ENCODE measurements at regions not wholly inside any gene's neighbourhood (a gene's known extent, or its start where the extent isn't known, plus 50 kb on each side); places are given as distances from the start of the nearest gene placed in this dataset.
"Not testable (repeated sequence)": the region's sequence is repeated elsewhere in the genome, so short reads cannot be mapped to it uniquely, and the experiment has no call there.

GRCh38 chr16:21422824-21423223 lies 144.7 kb upstream of the CRYM start:
- not testable (repeated sequence) for DNase-seq (ENCODE audit: low read depth in 2 of 2)

- not testable (repeated sequence) for DNase-seq (ENCODE audit: low read depth in 2 of 2)
Measured at GRCh38 chr16:21404699-21405098, 126.6 kb upstream of the CRYM start.

DNA sequence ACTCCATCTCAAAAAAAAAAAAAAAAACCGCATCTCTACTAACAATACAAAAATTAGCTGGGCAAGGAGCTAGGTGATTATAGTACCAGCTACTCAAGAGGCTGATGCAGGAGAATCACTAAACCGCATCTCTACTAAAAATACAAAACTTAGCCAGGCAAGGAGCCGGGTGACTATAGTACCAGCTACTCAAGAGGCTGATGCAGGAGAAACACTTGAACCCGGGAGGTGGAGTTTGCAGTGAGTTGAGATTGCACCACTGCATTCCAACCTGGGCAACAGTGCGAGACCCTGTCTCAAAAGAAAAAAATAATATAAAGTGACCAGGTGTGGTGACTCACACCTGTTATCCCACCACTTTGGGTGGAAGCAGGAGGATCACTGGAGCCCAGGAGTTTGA lies 119.8 kb upstream of the CRYM start:
- DNase-seq (ENCODE audit: low read depth in 2 of 2) = not testable (repeated sequence)

DNA sequence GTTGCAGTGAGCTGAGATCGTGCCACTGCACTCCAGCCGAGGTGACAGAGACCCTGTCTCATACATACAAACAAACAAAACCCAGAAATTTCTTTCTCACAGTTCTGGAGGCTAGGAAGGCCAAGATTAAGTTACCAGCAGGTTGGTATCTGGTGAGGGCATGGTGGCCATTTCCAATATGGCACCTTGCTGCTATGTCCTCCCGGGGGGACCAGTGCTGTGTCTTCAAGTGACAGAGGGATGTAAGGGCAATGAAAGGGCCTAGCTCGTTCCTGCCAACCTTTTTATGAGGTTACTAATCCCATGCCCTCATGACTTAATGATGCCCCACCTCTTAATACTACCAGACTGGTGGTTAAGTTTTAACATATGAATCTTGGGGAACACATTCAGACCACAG lies 118.5 kb upstream of the CRYM start:
- not testable (repeated sequence) for DNase-seq (ENCODE audit: low read depth in 2 of 2)

DNA sequence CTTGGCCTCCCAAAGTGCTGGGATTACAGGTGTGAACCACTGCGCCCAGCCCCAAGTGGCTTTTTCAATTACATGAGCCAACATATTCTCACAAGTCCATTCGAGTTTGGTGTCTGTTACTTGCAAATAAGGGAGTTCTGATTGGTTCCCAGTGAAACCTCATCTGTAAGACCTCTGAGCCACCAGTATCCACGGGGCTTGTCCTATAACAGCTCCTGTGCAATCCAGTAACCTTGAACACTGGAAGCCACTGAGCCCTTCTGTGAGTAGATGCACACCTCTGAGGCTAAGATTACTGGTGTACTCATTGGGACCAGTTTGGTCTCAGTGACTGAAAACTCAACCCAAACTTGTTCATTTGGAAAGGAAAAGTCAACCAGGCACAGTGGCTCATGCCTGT lies 112.5 kb upstream of the CRYM start:
- DNase-seq (ENCODE audit: low read depth in 2 of 2) = not testable (repeated sequence)

DNA sequence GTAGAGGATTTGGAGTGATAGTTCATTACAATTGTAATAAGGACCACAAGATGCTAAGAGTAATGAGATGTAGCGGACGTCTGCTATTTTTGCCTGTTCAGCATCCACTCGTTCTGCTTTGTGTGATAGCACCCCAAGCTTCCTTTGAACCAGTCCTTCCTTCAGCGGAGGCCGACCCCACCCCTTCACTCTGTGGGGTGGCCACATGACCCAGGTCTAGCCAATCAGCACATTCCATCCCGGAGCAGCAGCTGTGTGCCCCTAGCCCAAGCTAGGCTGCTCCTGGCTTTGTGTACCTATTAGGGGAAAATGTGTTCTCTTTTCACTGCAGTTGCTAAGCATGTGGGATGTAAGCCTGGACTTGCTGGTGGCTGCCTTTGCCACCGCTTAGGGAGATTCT lies 111.8 kb upstream of the CRYM start:
- DNase-seq (ENCODE audit: low read depth in 2 of 2) = not testable (repeated sequence)

DNA sequence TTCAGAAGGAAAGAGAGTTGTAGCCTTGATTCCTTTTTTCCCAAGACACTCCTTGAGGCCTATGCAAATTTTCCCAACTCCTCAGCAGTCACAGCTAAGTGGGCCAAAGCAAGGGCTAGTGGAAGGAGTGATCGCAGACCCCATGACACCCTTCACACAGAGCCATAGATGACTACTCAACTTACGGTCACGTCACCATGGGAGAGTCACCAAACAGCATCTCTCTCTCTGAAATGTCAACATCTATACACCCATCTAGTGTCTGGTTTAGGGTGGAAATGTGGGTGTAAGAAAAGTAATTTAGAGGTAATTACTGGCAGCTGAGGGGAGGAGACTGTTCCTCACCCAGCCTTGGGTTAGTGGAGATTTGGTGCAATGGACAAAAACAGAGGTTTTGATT lies 109.7 kb upstream of the CRYM start:
- not testable (repeated sequence) for DNase-seq (ENCODE audit: low read depth in 2 of 2)

- not testable (repeated sequence) for DNase-seq (ENCODE audit: low read depth in 2 of 2)
Measured at GRCh38 chr16:21386201-21386915, 108.3 kb upstream of the CRYM start.

- DNase-seq (ENCODE audit: low read depth in 2 of 2) = not testable (repeated sequence)
Measured at GRCh38 chr16:21383682-21384081, 105.6 kb upstream of the CRYM start.

DNA sequence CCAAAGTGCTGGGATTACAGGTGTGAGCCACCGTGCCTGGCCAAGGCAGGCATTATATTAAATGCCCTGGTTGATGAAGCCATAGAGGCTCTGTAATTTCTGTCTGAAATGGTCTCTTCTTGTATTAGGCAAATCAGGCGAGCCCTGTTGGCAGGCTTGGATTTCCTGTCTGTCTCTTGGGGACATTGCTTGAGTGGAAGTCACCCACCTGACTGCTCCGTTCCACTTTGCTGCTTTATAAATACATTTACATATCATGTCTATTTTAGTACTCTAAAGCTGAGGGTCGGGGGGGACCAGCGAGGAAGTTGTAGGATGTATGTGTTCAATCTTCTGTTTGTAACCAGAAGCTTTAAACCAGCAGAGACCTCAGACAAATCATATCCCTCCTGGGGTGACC lies 101.6 kb upstream of the CRYM start:
- DNase-seq (ENCODE audit: low read depth in 2 of 2) = not testable (repeated sequence)

DNA sequence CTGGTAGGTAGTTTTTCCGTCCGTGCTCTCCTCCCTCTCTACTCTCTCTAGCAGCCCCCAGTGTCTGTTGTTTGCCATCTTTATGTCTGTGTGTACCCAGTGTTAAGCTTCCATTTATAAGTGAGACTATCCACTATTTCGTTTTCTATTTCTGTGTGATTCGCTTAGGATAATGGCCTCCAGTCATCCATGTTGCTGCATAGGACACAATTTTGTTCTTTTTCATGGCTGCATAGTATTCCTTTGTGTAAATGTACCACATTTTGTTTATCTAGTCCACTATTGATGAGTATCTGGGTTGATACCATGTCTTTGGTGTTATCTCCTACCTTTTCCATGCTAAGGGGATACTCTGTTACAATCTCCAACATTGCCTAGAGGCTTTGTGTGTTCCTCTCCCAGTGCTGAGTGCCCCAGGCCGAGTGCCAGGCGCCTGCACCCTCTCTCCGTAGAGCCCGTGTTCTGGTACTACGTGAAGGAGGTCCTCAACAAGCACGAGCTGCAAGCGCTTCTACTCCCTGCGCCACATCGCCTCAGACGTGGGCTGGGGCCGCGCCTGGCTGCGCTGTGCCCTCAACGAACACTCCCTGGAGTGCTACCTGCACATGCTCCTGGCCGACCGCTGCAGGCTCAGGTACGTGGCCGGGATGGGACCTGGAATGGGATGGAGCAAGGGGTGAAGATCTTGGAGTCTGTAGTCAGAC lies 98.3 kb upstream of the CRYM start:
- DNase-seq (ENCODE audit: low read depth in 2 of 2) = not testable (repeated sequence)

- not testable (repeated sequence) for DNase-seq (ENCODE audit: low read depth in 2 of 2)
Measured at GRCh38 chr16:21375334-21375733, 97.2 kb upstream of the CRYM start.

DNA sequence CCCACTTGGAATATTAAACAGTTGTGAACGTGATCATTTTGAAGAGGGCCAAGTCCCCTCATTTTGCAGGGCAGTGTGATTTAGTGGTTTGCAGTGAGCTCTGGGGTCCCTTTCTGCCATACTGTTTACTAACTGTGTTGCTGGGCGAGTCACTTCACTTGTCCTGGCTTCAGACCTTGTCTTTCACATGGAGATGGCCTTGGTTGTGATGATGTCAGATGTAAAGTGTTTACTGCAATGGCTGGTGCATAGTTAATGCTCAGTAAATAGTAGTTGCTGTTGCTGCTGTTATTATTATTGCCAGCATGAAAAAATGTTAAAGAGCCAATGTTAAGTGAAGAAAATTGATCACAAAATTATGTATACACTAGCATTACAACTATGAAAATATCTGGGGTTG lies 95.4 kb upstream of the CRYM start:
- not testable (repeated sequence) for DNase-seq (ENCODE audit: low read depth in 2 of 2)

GRCh38 chr16:21372862-21373261 lies 94.8 kb upstream of the CRYM start:
- not testable (repeated sequence) for DNase-seq (ENCODE audit: low read depth in 2 of 2)

- not testable (repeated sequence) for DNase-seq (ENCODE audit: low read depth in 2 of 2)
Measured at GRCh38 chr16:21372162-21372835, 94.2 kb upstream of the CRYM start.

GRCh38 chr16:21370791-21371190 lies 92.7 kb upstream of the CRYM start:
- DNase-seq (ENCODE audit: low read depth in 2 of 2) = not testable (repeated sequence)

DNA sequence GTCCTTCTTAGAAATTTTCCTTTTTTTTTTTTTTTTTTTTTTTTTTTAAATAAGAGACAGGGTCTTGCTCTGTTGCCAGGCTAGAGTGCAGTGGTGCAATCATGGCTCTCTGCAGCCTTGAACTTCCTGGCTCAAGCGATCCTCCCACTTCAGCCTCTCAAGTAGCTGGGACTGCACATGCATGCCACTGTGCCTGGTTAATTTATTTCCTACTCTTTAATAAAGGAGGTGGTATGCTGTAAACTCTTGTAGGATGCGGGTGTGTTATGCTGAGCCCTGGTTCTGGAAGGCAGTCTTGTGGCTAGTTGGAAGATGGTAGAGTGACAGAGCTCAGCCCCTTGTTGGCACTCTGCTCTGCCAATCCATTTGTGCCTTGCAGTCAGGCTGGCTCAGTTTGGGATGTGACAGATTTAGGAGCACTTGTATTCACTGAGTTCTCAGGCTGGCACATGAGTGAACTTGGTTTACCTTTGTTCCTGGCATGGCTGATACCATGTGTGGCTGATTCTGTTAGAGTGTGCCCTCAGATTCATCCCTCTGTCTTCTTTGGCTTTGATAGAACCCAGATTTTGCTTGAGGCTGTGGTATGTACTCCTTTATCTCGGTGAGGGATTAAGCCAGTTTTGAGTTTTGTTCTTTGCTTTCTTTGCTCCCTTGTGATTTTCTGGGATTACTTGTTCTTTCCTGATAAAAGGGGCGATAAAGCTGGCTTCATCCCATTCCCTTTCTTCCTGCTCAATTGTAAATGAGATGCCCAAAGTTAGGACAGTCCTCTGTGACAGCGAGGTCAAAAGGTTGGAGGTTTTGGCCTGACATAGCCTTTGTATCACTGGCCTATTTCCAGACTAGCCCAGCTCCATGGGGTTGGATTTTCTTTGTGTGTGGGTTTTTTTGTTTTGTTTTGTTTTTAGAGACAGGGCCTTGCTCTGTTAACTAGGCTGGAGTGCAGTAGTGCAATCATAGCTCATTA lies 91.2 kb upstream of the CRYM start:
- not testable (repeated sequence) for DNase-seq (ENCODE audit: low read depth in 2 of 2)

DNA sequence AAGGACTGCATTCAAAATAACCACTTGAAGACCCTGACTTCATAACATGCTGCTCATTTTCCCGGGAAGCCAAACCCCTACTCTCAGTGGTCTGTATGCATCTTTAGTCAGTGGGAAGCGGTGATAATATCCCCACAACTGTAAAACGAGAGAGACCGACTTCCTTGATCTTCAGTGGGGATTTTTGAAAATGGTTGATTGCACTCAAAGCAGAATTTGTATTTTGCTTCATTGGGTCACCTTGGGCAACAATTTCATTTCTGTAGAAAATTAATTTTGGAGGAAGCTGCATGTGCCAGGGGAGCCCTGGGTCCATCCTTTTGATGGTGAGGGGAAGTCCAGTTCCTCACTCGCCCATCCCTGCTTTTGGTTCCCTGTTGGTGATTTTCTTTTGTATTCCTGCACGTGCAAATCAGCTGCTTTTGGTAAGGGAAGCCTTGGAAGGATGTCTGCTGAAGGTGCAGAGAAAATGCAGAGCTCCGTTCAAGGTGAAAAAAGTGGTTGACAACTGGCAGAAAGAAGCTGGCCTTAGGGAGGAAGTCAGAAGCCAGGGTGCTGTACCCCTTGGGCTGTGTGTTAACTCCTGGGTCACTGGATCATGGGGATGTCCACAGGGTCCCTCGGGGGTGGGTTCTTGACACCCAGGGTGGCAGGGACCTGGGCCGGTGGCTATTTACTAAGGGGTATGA lies 89.8 kb upstream of the CRYM start:
- not testable (repeated sequence) for DNase-seq (ENCODE audit: low read depth in 2 of 2)

- DNase-seq (ENCODE audit: low read depth in 2 of 2) = not testable (repeated sequence)
Measured at GRCh38 chr16:21366998-21367397, 88.9 kb upstream of the CRYM start.

DNA sequence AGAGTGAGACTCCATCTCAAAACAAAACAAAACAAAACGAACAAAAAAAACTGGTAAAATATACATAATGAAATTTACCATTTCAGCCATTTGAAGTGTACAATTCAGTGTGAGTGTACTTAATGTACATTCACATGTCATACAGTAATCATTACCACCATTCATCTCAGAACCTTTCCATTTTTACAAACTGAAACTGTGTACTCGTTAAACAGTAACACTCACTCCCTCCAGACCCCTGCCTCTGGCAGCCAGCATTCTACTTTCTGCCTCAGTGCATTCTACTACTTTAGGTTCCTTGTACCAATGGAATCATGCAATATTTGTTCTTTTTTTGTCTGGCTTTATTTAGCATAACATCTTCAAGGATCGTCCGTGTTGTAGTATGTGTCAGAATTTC lies 87.5 kb upstream of the CRYM start:
- not testable (repeated sequence) for DNase-seq (ENCODE audit: low read depth in 2 of 2)
